GM12872 (cell line): ENCODE measurements at regions not wholly inside any gene's neighbourhood (a gene's known extent, or its start where the extent isn't known, plus 50 kb on each side); places are given as distances from the start of the nearest gene placed in this dataset.

Source experiments
- CTCF ChIP-seq: IDR thresholded peaks from 3 replicates; pipeline ENCODE4 v1.5.1; 2011; ENCODE audit warnings: low read depth, mild to moderate bottlenecking, low read length, moderate library complexity; ENCODE audit not compliant: insufficient read depth

- TF ChIP-seq CTCF, result no peak
These were observed 241.2 kb downstream of the FAM76B start for GRCh38 chr11:95548416-95548815.

- no peak for TF ChIP-seq CTCF
These were observed 241.6 kb downstream of the FAM76B start for GRCh38 chr11:95547976-95548375.

- no peak for TF ChIP-seq CTCF
These were observed 242.4 kb downstream of the FAM76B start for GRCh38 chr11:95547186-95547585.

- 0 out of 3 replicates have a peak, but pooled peaks have one; percentile 25 for TF ChIP-seq CTCF
These were observed 244.3 kb downstream of the FAM76B start for GRCh38 chr11:95545116-95545875.

GRCh38 chr11:95544095-95544856 is 245.3 kb downstream of the FAM76B start:
- no peak for TF ChIP-seq CTCF

- no peak for TF ChIP-seq CTCF
These were observed 246.6 kb downstream of the FAM76B start for GRCh38 chr11:95542868-95543551.

- TF ChIP-seq CTCF, result no peak
These were observed 247.9 kb downstream of the FAM76B start for GRCh38 chr11:95541715-95542114.
